Umbilical cord (tissue), 1 donor: ENCODE measurements at regions not wholly inside any gene's neighbourhood (a gene's known extent, or its start where the extent isn't known, plus 50 kb on each side); places are given as distances from the start of the nearest gene placed in this dataset.
"Not testable (repeated sequence)": the region's sequence is repeated elsewhere in the genome, so short reads cannot be mapped to it uniquely, and the experiment has no call there.

Experiments
- DNase-seq: peaks from one replicate; pipeline ENCODE4 v3.0.0-alpha.2; 2015; ENCODE audit warnings: low spot score

DNA sequence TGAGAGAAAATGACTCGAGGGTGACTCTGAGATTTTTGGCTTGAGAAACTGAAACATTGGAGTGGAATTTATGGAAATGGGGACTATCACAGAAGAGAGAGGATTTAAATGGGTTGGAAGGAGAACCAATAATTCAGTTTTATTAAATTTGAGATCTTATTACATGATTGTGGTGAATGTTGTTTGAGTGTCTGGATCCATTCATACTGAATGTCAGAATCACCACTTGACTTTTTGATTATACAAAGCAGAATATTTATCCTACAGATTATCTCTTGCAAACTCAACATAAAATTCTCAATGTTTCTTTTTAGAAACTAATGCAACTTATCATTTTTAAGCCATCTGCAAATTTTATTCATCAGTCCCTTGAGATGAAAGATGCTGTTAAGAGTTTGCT, 332.8 kb downstream of the CNTN3 start:
- DNase-seq, result no peak

GRCh38 chr3:74273555-74274402, 340.7 kb downstream of the CNTN3 start:
- no peak for DNase-seq

GRCh38 chr3:74273091-74273490, 341.4 kb downstream of the CNTN3 start:
- DNase-seq, result peak; percentile 37

DNA sequence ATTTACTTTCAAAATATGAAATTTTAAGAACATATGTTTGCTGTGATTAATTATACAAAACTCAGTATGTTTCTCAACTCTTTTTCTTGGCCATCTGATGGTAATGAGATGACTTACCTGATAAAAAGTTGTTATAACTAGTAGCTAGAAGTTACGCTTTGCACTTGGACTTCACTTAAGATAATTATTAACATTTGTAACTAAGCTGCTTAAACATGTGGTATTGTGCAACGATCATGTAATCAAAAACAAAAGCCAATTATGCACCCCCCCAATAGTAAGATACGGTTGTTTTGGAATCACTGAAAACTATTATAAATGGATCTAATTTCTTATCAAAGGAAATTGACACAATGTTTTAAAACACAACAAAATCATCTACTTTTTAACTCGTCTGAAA, 342.9 kb downstream of the CNTN3 start:
- DNase-seq, result no peak

- no peak for DNase-seq
Measured at GRCh38 chr3:74269689-74270088, 344.8 kb downstream of the CNTN3 start.

DNA sequence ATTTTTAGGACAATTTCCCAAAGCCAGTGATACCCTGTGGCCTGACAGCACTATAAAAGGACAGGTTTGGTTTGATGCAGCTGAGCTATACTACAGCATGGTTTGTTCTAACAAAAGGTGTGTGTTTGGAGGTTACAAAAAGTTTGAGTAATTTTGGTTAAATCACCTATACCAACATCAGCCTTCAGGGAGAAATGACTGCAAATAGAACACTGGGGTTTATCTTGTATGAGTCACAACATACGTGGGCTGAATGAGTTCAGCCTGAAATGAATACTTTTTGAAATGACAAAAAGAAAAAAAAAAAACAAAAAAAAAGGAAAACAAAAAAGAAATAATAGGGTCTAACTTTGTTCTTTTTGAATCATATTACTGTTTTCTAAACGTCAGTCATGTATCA, 345.7 kb downstream of the CNTN3 start:
- no peak for DNase-seq

- DNase-seq, result peak; percentile 58
Measured at GRCh38 chr3:74267588-74268184, 346.8 kb downstream of the CNTN3 start.

DNA sequence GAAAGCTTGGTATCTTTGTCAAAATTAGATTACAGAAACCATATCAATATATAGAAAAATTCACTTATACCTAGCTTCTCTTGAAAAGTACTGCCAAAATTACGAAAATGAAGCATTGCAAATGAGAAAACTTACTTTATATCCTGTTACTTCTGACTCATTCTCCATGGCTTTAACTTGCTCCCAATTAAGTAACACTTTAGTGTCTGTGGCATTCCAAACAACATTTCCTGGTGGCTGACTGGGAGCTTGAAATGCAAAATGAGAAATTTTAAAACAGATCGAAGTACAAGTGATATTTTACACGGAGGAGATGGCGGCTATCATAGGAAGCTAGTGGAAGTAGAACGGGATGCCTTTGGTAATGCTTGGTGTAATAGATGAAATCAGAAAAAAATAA, 347.3 kb downstream of the CNTN3 start:
- no peak for DNase-seq

DNA sequence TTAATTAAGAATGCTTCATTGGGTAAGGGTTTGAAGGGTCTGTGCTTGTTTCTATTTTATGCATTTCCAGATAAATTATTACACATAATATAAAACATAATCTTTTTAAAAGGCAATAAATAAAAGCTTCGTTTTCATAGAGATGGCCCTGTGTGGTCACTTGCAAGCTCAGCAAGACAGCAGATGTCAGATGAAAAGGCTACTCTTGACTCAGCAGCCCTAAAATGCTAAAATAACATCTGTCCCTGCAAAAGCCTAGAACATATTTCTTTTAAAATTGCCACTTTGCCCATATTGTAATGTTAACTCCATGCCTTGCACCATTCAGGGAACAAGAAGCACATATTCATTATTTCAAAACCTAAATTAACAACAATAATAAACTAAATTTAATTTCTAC, 349.4 kb downstream of the CNTN3 start:
- DNase-seq, result no peak

GRCh38 chr3:74263031-74263430, 351.4 kb downstream of the CNTN3 start:
- no peak for DNase-seq

GRCh38 chr3:74233091-74233490, 381.4 kb downstream of the CNTN3 start:
- DNase-seq, result no peak

- DNase-seq, result no peak
Measured at GRCh38 chr3:74217467-74217866, 397.0 kb downstream of the CNTN3 start.

DNA sequence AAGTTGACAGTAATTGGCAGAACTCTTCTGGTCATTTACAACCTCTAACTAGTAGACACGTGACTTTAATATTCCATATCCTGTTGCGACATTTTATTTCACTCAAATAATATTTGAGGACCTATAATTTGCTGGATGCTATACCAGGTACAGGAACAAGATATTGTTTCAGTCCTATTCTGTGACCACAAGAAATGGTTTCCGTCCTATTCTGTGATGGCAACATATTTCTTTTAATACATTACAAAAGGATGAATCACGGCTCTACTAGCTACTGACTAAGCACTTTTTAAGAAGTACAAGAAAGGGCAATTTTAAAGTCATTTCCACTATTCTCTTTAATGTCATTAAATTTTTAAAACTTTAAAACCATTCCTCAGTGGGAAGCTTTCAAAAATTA, 400.2 kb downstream of the CNTN3 start:
- DNase-seq, result no peak

GRCh38 chr3:74210739-74211138, 403.7 kb downstream of the CNTN3 start:
- no peak for DNase-seq

DNA sequence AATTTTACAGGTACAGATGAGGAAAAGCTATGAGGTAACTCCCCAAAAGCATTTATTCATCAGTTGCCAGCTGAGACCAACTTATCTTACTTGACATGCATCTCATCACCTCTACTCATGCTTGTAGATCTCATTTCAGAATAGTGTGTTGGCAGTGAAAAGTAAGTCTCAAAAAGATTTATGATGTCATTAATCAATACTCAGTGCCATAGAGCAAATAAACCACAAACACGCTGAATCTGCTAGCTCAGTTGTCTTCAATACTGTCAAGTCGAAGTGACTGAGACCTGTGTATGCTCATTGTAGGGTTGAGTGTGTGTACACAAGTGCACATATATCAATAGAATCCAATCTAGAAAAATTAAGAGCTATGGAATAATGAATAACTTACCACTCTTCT, 413.5 kb downstream of the CNTN3 start:
- no peak for DNase-seq

- not testable (repeated sequence) for DNase-seq
Measured at GRCh38 chr3:74178664-74179063, 435.8 kb downstream of the CNTN3 start.

DNA sequence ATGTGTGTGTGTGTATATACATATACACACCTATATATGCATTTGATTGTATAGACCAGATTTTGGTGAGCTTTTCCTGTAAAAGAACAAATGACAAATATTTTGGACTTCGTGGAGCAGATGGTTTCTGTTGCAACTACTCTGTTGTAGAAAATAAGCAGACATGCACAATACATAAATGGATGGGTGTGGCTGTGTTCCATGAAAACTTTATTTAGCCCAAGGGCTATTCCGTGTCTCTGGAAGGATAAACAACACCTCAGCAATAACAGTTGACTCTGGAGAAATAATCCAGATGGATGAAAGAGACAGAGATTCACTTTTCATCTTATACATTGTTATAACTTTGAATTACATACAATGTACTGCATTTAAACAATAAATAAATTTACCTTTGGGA, 441.4 kb downstream of the CNTN3 start:
- no peak for DNase-seq

GRCh38 chr3:74167926-74168325, 446.5 kb downstream of the CNTN3 start:
- DNase-seq, result no peak

- DNase-seq, result no peak
Measured at GRCh38 chr3:74165211-74165610, 449.2 kb downstream of the CNTN3 start.

- no peak for DNase-seq
Measured at GRCh38 chr3:74149466-74149865, 465.0 kb downstream of the CNTN3 start.

GRCh38 chr3:74145277-74145676, 469.2 kb downstream of the CNTN3 start:
- no peak for DNase-seq

GRCh38 chr3:74139648-74140047, 474.8 kb downstream of the CNTN3 start:
- no peak for DNase-seq

- no peak for DNase-seq
Measured at GRCh38 chr3:74137790-74138189, 476.7 kb downstream of the CNTN3 start.
